Endothelial cell of umbilical vein (primary cell): ENCODE measurements at regions not wholly inside any gene's neighbourhood (a gene's known extent, or its start where the extent isn't known, plus 50 kb on each side); places are given as distances from the start of the nearest gene placed in this dataset.

Experiments
- BruUV-seq: library from RNA; stranded (reverse); fragments of 400-500 nt; replicated peaks from 2 replicates; lab custom pipeline; 2021; lab: Mats Ljungman, UMichigan
- CTCF ChIA-PET: fragments of 300-600, 350-600 bp; sonication (Branson Sonifier 250); formaldehyde crosslinking; loops from one replicate; lab custom pipeline; 2021; ENCODE audit warnings: antibody characterized with exemption, inconsistent platforms; lab: Charles Lee
- POLR2A ChIA-PET: fragments of 300-600, 350-600 bp; sonication (Branson Sonifier 250); formaldehyde crosslinking; loops from one replicate; lab custom pipeline; 2021; ENCODE audit warnings: antibody characterized with exemption, inconsistent platforms; lab: Charles Lee
- DNase-seq: peaks from one replicate; pipeline ENCODE4 v3.0.0-alpha.2; 2011; ENCODE audit warnings: low read depth, low spot score
- FAIRE-seq: peaks from 2 replicates; lab custom pipeline; 2011; peaks lifted over from hg19 to GRCh38; lab: Jason Lieb, UNC
- H2AFZ ChIP-seq: 2 replicates; pipeline ENCODE4 v1.6.0; 2012; ENCODE audit warnings: low read depth, low read length, control low read depth, inconsistent platforms
- H3K27ac ChIP-seq: 2 replicates; pipeline ENCODE4 v1.5.1; 2011; ENCODE audit warnings: low read depth, mild to moderate bottlenecking, control low read depth, low read length, moderate library complexity; ENCODE audit not compliant: insufficient read depth
- H3K27me3 ChIP-seq, 2 experiments: 2 replicates each; pipeline versions ENCODE4 v1.6.0 to v1.6.1; 2011; ENCODE audit warnings: low read length in 2 of 2, mixed read lengths in 1 of 2; ENCODE audit not compliant: control insufficient read depth in 2 of 2, insufficient read depth in 2 of 2
- H3K36me3 ChIP-seq, 2 experiments: 2 replicates in 1 of 2; 3 replicates in 1 of 2; pipeline ENCODE4 v1.5.1; 2011; ENCODE audit warnings: low read length in 2 of 2, mild to moderate bottlenecking in 1 of 2, moderate library complexity in 1 of 2; ENCODE audit not compliant: control insufficient read depth in 2 of 2, insufficient read depth in 2 of 2; ENCODE audit errors: extremely low read depth in 1 of 2
- H3K4me1 ChIP-seq: 3 replicates; pipeline ENCODE4 v1.5.1; 2011; ENCODE audit warnings: mild to moderate bottlenecking, low read length; ENCODE audit not compliant: control insufficient read depth, insufficient read depth; ENCODE audit errors: extremely low read depth
- H3K4me2 ChIP-seq: 2 replicates; pipeline ENCODE4 v1.6.1; 2011; ENCODE audit warnings: low read length, control low read depth, mixed read lengths; ENCODE audit not compliant: insufficient read depth
- H3K4me3 ChIP-seq, 3 experiments: fragments of 200-600 bp in 1 of 3; sonication (generic), shearing (Covaris generic) in 1 of 3; replicated peaks in 1 of 3; 2 replicates each; pipeline ENCODE4 v1.5.1; 2011 to 2016; ENCODE audit warnings: control low read depth in 3 of 3, low read length in 3 of 3, mild to moderate bottlenecking in 2 of 3, inconsistent platforms in 1 of 3, low read depth in 1 of 3, moderate library complexity in 1 of 3; ENCODE audit not compliant: insufficient read depth in 1 of 3
- H3K79me2 ChIP-seq: 2 replicates; pipeline ENCODE4 v1.6.0; 2012; ENCODE audit warnings: low read length, inconsistent platforms; ENCODE audit not compliant: control insufficient read depth, insufficient read depth
- H3K9ac ChIP-seq: replicated peaks from 2 replicates; pipeline ENCODE3; 2011; ENCODE audit warnings: low read length, control low read depth; ENCODE audit not compliant: insufficient read depth; ENCODE audit errors: extremely low read depth
- H3K9me1 ChIP-seq: replicated peaks from 3 replicates; pipeline ENCODE4 v1.6.0; 2011; ENCODE audit warnings: mild to moderate bottlenecking, low read length; ENCODE audit not compliant: control insufficient read depth, insufficient read depth; ENCODE audit errors: extremely low read depth
- H3K9me3 ChIP-seq: replicated peaks from 2 replicates; pipeline ENCODE4 v1.5.1; 2012; ENCODE audit warnings: low read length, inconsistent platforms; ENCODE audit not compliant: control insufficient read depth, insufficient read depth
- H4K20me1 ChIP-seq: replicated peaks from 2 replicates; pipeline ENCODE3; 2011; ENCODE audit warnings: mild to moderate bottlenecking, low read length; ENCODE audit not compliant: control insufficient read depth, insufficient read depth; ENCODE audit errors: extremely low read depth
- CTCF ChIP-seq, 2 donors: IDR thresholded peaks; 1 replicate in 1 of 2; 2 replicates in 1 of 2; pipeline ENCODE4 v1.5.1; 2011; ENCODE audit warnings: low read length in 2 of 2, mild to moderate bottlenecking in 2 of 2, moderate library complexity in 2 of 2, control low read depth in 1 of 2, inconsistent platforms in 1 of 2, low read depth in 1 of 2; ENCODE audit not compliant: insufficient read depth in 1 of 2; ENCODE audit errors: extremely low read depth in 1 of 2
- EZH2 ChIP-seq: IDR thresholded peaks from 2 replicates; pipeline ENCODE4 v1.6.1; 2012; ENCODE audit warnings: borderline replicate concordance, low read depth, mild to moderate bottlenecking, moderate library complexity, low read length, inconsistent platforms; ENCODE audit not compliant: severe bottlenecking
- FOS ChIP-seq: IDR thresholded peaks from 2 replicates; pipeline ENCODE4 v1.6.1; 2011; ENCODE audit warnings: mild to moderate bottlenecking, low read length, moderate library complexity, borderline replicate concordance; ENCODE audit not compliant: insufficient read depth
- GATA2 ChIP-seq: IDR thresholded peaks from 2 replicates; pipeline ENCODE4 v1.7.0; 2011; ENCODE audit warnings: low read depth, mild to moderate bottlenecking, moderate library complexity, mixed read lengths, low read length; ENCODE audit not compliant: insufficient read length, insufficient read depth
- JUN ChIP-seq: IDR thresholded peaks from 2 replicates; pipeline ENCODE4 v1.6.1; 2011; ENCODE audit warnings: borderline replicate concordance, low read depth; ENCODE audit not compliant: insufficient read length, insufficient read depth
- MAX ChIP-seq: IDR thresholded peaks from 2 replicates; pipeline ENCODE4 v1.6.1; 2011; ENCODE audit not compliant: insufficient read depth, insufficient read length
- MYC ChIP-seq: IDR thresholded peaks from one replicate; pipeline ENCODE4 v1.6.1; 2011; ENCODE audit warnings: mild to moderate bottlenecking, low read depth, low read length
- POLR2A ChIP-seq: IDR thresholded peaks from 2 replicates; pipeline ENCODE4 v1.6.1; 2012; ENCODE audit warnings: low read depth, mild to moderate bottlenecking, control low read depth, low read length
- POLR2AphosphoS5 ChIP-seq: IDR thresholded peaks from 2 replicates; pipeline ENCODE4 v1.6.1; 2012; ENCODE audit warnings: low read depth, mild to moderate bottlenecking, control low read depth, low read length, moderate library complexity; ENCODE audit not compliant: insufficient read depth
- dilution Hi-C: fragments of 300-500 bp; cut with MboI; formaldehyde crosslinking; loops from one replicate; pipeline ENCODE4 v1.15.0; 2019; ENCODE audit warnings: low sequenced_read_pairs; ENCODE audit not compliant: extremely low pct_ligation_motif_present
- intact Hi-C: fragments of 100-400 bp; cut with micrococcal nuclease; formaldehyde crosslinking; loops from one replicate; pipeline ENCODE4 v1.10.0; 2022

GRCh38 chr5:174901336-174901735 lies 177.0 kb downstream of the MSX2 start:
- H3K4me2 ChIP-seq: no peak overlapping the region
- H3K4me3 ChIP-seq: no peak overlapping the region
- no peaks in the 10 kb centered on the region for H3K36me3 ChIP-seq
- no peaks in the 10 kb centered on the region for H3K9me1 ChIP-seq
- no peak for DNase-seq
- no TSS peak for BruUV-seq
- TF ChIP-seq POLR2AphosphoS5: no peak
- TF ChIP-seq MYC: no peak
- no peak for TF ChIP-seq FOS
- no peak for TF ChIP-seq GATA2
- TF ChIP-seq CTCF (IDR thresholded peaks at IDR 0.05; ENCODE audit: extremely low read depth in 1 of 2, insufficient read depth in 1 of 2, low read depth in 1 of 2, low read length in 2 of 2): no peak
- no peak for TF ChIP-seq MAX
- no peak for TF ChIP-seq POLR2A
- TF ChIP-seq JUN: no peak
- no peak for TF ChIP-seq EZH2
- no peaks in the 10 kb centered on the region for H3K27me3 ChIP-seq
- CTCF ChIA-PET: no interaction called here
- H3K79me2 ChIP-seq: no peaks in the 10 kb centered on the region
- no peak overlapping the region for H3K9ac ChIP-seq
- dilution Hi-C loops: no loop called here
- no peaks in the 10 kb centered on the region for H4K20me1 ChIP-seq
- FAIRE-seq: no peak
- intact Hi-C loops: no loop called here
- H3K27ac ChIP-seq: no peak overlapping the region
- POLR2A ChIA-PET: no interaction called here
- H2AFZ ChIP-seq: no peak overlapping the region
- peaks cover 4% of the 10 kb centered on the region for H3K9me3 ChIP-seq
- H3K4me1 ChIP-seq: no peaks in the 10 kb centered on the region
